HCT116 (cell line): ENCODE measurements at regions not wholly inside any gene's neighbourhood (a gene's known extent, or its start where the extent isn't known, plus 50 kb on each side); places are given as distances from the start of the nearest gene placed in this dataset.

Experiments
- ATAC-seq: fragments of 200-7000 bp; cut with Tn5 transposase; 2 replicates; pipeline ENCODE4 v1.9.1; 2020; ENCODE audit warnings: mild to moderate bottlenecking, moderate library complexity
- BruUV-seq: library from RNA; stranded (reverse); fragments of 400-500 nt; replicated peaks from 2 replicates; lab custom pipeline; 2021; lab: Mats Ljungman, UMichigan
- CTCF ChIA-PET: fragments of 300-600 bp; sonication (Branson Sonifier 250); formaldehyde crosslinking; loops from one replicate; lab custom pipeline; 2021; ENCODE audit warnings: antibody characterized with exemption; lab: Charles Lee
- POLR2A ChIA-PET: fragments of 300-600, 350-600 bp; sonication (Branson Sonifier 250); formaldehyde crosslinking; loops from one replicate; lab custom pipeline; 2021; ENCODE audit warnings: antibody characterized with exemption; lab: Charles Lee
- RAD21 ChIA-PET, 2 experiments: fragments of 300-600 bp; sonication (Branson Sonifier 250); formaldehyde crosslinking; loops; one replicate each; lab custom pipeline; 2023; ENCODE audit warnings: low total read pairs in 2 of 2; ENCODE audit not compliant: uncharacterized antibody in 2 of 2, unreplicated experiment in 2 of 2, low non-redundant PET in 1 of 2; lab: Charles Lee
- DNase-seq: peaks from one replicate; pipeline ENCODE4 v3.0.0-alpha.2; 2010; ENCODE audit warnings: low read depth, low spot score
- H2AFZ ChIP-seq: fragments of 200-600 bp; shearing (Covaris generic), sonication (generic); 2 replicates; pipeline ENCODE4 v1.6.1; 2017; ENCODE audit warnings: low read depth, mixed run types, mixed read lengths, antibody characterized with exemption, low read length; ENCODE audit not compliant: poor library complexity, severe bottlenecking
- H3K27ac ChIP-seq: 2 replicates; pipeline ENCODE4 v1.5.1; 2012; ENCODE audit warnings: low read depth, low read length
- H3K27me3 ChIP-seq: fragments of 200-600 bp; sonication (generic); 2 replicates; pipeline ENCODE4 v1.6.1; 2016; ENCODE audit warnings: mixed run types, low read length, mixed read lengths; ENCODE audit not compliant: insufficient read depth
- H3K36me3 ChIP-seq, 2 experiments: fragments of 200-500 bp in 1 of 2; fragments of 200-600 bp in 1 of 2; sonication (Bioruptor generic) in 1 of 2; sonication (generic) in 1 of 2; 2 replicates each; pipeline versions ENCODE4 v1.5.1 to v1.6.1; 2014 to 2016; ENCODE audit warnings: low read length in 2 of 2, inconsistent platforms in 1 of 2, mixed read lengths in 1 of 2, mixed run types in 1 of 2; ENCODE audit not compliant: insufficient read depth in 2 of 2, control insufficient read depth in 1 of 2
- H3K4me1 ChIP-seq, 2 experiments: fragments of 200-600 bp in 1 of 2; sonication (generic) in 1 of 2; 2 replicates each; pipeline versions ENCODE4 v1.5.1 to v1.6.1; 2012 to 2017; ENCODE audit warnings: low read length in 2 of 2, inconsistent platforms in 1 of 2, mild to moderate bottlenecking in 1 of 2, mixed read lengths in 1 of 2, mixed run types in 1 of 2, moderate library complexity in 1 of 2; ENCODE audit not compliant: insufficient read depth in 2 of 2, control insufficient read depth in 1 of 2
- H3K4me2 ChIP-seq: fragments of 200-600 bp; sonication (generic); 2 replicates; pipeline ENCODE4 v1.6.1; 2017; ENCODE audit warnings: mixed run types, low read length, mixed read lengths
- H3K4me3 ChIP-seq, 2 experiments: fragments of 200-600 bp in 1 of 2; sonication (generic) in 1 of 2; replicated peaks in 1 of 2; 2 replicates each; pipeline ENCODE4 v1.5.1; 2011 to 2016; ENCODE audit warnings: low read length in 2 of 2, control low read depth in 1 of 2, low read depth in 1 of 2, mild to moderate bottlenecking in 1 of 2, mixed read lengths in 1 of 2, mixed run types in 1 of 2
- H3K79me2 ChIP-seq: fragments of 200-600 bp; sonication (generic); 2 replicates; pipeline ENCODE4 v1.6.1; 2017; ENCODE audit warnings: mild to moderate bottlenecking, mixed run types, low read length, moderate library complexity, mixed read lengths; ENCODE audit not compliant: insufficient read depth
- H3K9ac ChIP-seq: fragments of 200-600 bp; sonication (generic); 2 replicates; pipeline ENCODE4 v1.6.1; 2016; ENCODE audit warnings: low read length, mixed read lengths
- H3K9me2 ChIP-seq: fragments of 200-600 bp; sonication (generic), shearing (Covaris generic); 2 replicates; pipeline ENCODE4 v1.6.1; 2017; ENCODE audit warnings: mixed run types, mild to moderate bottlenecking, moderate library complexity; ENCODE audit not compliant: insufficient read depth
- H3K9me3 ChIP-seq, 2 experiments: fragments of 200-500 bp in 1 of 2; fragments of 200-600 bp in 1 of 2; sonication (Bioruptor generic) in 1 of 2; sonication (generic) in 1 of 2; 2 replicates each; pipeline ENCODE4 v1.6.1; 2014 to 2017; ENCODE audit warnings: low read length in 2 of 2, mixed read lengths in 2 of 2, inconsistent platforms in 1 of 2, low read depth in 1 of 2, mild to moderate bottlenecking in 1 of 2, mixed run types in 1 of 2, moderate library complexity in 1 of 2; ENCODE audit not compliant: control insufficient read depth in 1 of 2, insufficient read depth in 1 of 2
- H4K20me1 ChIP-seq: fragments of 200-600 bp; sonication (generic), shearing (Covaris generic); 2 replicates; pipeline ENCODE4 v1.6.1; 2017; ENCODE audit warnings: mixed run types, mild to moderate bottlenecking, moderate library complexity; ENCODE audit not compliant: insufficient read depth
- CBX3 ChIP-seq: IDR thresholded peaks from 2 replicates; pipeline ENCODE4 v1.6.1; 2012; ENCODE audit warnings: low read depth
- ELF1 ChIP-seq: IDR thresholded peaks from 2 replicates; pipeline ENCODE4 v1.6.1; 2012; ENCODE audit warnings: low read depth, borderline replicate concordance
- EZH2 ChIP-seq: fragments of 200-600 bp; sonication (generic); IDR thresholded peaks from 2 replicates; pipeline ENCODE4 v1.6.1; 2017; ENCODE audit warnings: antibody characterized with exemption, mixed run types
- EZH2phosphoT487 ChIP-seq: fragments of 200-600 bp; IDR thresholded peaks from 2 replicates; pipeline ENCODE4 v1.6.1; 2018; ENCODE audit warnings: antibody characterized with exemption, borderline replicate concordance
- FOSL1 ChIP-seq: IDR thresholded peaks from 2 replicates; pipeline ENCODE4 v1.6.1; 2012; ENCODE audit warnings: low read depth
- MAX ChIP-seq: IDR thresholded peaks from 2 replicates; pipeline ENCODE4 v1.6.1; 2012
- POLR2A ChIP-seq: IDR thresholded peaks from 2 replicates; pipeline ENCODE4 v1.7.0; 2011; ENCODE audit warnings: borderline replicate concordance; ENCODE audit not compliant: insufficient read depth, insufficient read length; ENCODE audit errors: extremely low read depth
- POLR2AphosphoS5 ChIP-seq: IDR thresholded peaks from 2 replicates; pipeline ENCODE4 v1.6.1; 2011; ENCODE audit warnings: mild to moderate bottlenecking, low read depth, low read length, moderate library complexity
- RAD21 ChIP-seq: IDR thresholded peaks from 2 replicates; pipeline ENCODE4 v1.6.1; 2012; ENCODE audit warnings: low read depth, mild to moderate bottlenecking
- SP1 ChIP-seq: IDR thresholded peaks from 2 replicates; pipeline ENCODE4 v1.6.1; 2012; ENCODE audit warnings: low read depth
- SRF ChIP-seq: IDR thresholded peaks from 2 replicates; pipeline ENCODE4 v1.6.1; 2012; ENCODE audit warnings: low read depth
- TCF7L2 ChIP-seq: IDR thresholded peaks from 2 replicates; pipeline ENCODE4 v1.7.0; 2011; ENCODE audit warnings: borderline replicate concordance, inconsistent platforms; ENCODE audit not compliant: insufficient read depth, insufficient read length; ENCODE audit errors: extremely low read depth
- YY1 ChIP-seq: IDR thresholded peaks from 2 replicates; pipeline ENCODE4 v1.6.1; 2011; ENCODE audit warnings: low read length, low read depth, moderate library complexity, mild to moderate bottlenecking; ENCODE audit not compliant: insufficient replicate concordance; ENCODE audit errors: extremely low read depth
- intact Hi-C: fragments of 100-400 bp; cut with micrococcal nuclease; formaldehyde crosslinking; loops from 2 replicates; pipeline ENCODE4 v1.10.0; 2022

GRCh38 chr13:20344836-20345490 is 112.8 kb upstream of the GJB6 start:
- H3K9me2 ChIP-seq, result no peaks in the 10 kb centered on the region
- no peak overlapping the region for H3K4me2 ChIP-seq
- H3K9ac ChIP-seq, result no peak overlapping the region
- no peaks in the 10 kb centered on the region for H3K36me3 ChIP-seq
- no peaks in the 10 kb centered on the region for H4K20me1 ChIP-seq
- H3K9me3 ChIP-seq, result no peaks in the 10 kb centered on the region
- CTCF ChIA-PET, result no interaction called here
- TF ChIP-seq FOSL1 (no peak), POLR2A (no peak), RAD21 (no peak), CBX3 (no peak), POLR2AphosphoS5 (no peak), EZH2phosphoT487 (no peak), TCF7L2 (no peak)
- BruUV-seq, result no TSS peak
- H2AFZ ChIP-seq, result no peak overlapping the region
- H3K4me1 ChIP-seq, result no peaks in the 10 kb centered on the region
- POLR2A ChIA-PET, result no interaction called here
- no peak overlapping the region for H3K4me3 ChIP-seq
- DNase-seq (no peak), ATAC-seq (no peak)
- no peaks in the 10 kb centered on the region for H3K27me3 ChIP-seq
- intact Hi-C loops, result no loop called here
- H3K27ac ChIP-seq, result no peak overlapping the region
- RAD21 ChIA-PET, result no interaction called here
- no peaks in the 10 kb centered on the region for H3K79me2 ChIP-seq

GRCh38 chr13:20342311-20342710 is 110.2 kb upstream of the GJB6 start:
- Histone ChIP-seq H3K9me3 (no peaks in the 10 kb centered on the region), H4K20me1 (no peaks in the 10 kb centered on the region), H3K27me3 (no peaks in the 10 kb centered on the region), H2AFZ (no peak overlapping the region), H3K4me3 (no peak overlapping the region), H3K4me1 (peaks cover 0 to 7% of the 10 kb centered on the region in 2 experiments; a peak in 2 of 4 replicates), H3K36me3 (no peaks in the 10 kb centered on the region), H3K4me2 (no peak overlapping the region), H3K9me2 (no peaks in the 10 kb centered on the region), H3K79me2 (no peaks in the 10 kb centered on the region), H3K27ac (no peak overlapping the region), H3K9ac (no peak overlapping the region)
- TF ChIP-seq SP1 (no peak), SRF (no peak), ELF1 (no peak), YY1 (no peak), EZH2 (no peak), MAX (no peak)
- no peak for DNase-seq
- POLR2A ChIA-PET, result no interaction called here
- BruUV-seq, result no TSS peak
- RAD21 ChIA-PET, result no interaction called here
- intact Hi-C loops, result no loop called here
- CTCF ChIA-PET, result no interaction called here
- ATAC-seq, result no peak
